Ishikawa (cell line): ENCODE measurements at regions not wholly inside any gene's neighbourhood (a gene's known extent, or its start where the extent isn't known, plus 50 kb on each side); places are given as distances from the start of the nearest gene placed in this dataset.

Source experiments
- CEBPB ChIP-seq: IDR thresholded peaks from 2 replicates; pipeline ENCODE4 v1.6.1; 2012
- CREB1 ChIP-seq: IDR thresholded peaks from 2 replicates; pipeline ENCODE4 v1.6.1; 2012; ENCODE audit warnings: low read depth
- EGR1 ChIP-seq: IDR thresholded peaks from 2 replicates; pipeline ENCODE4 v1.6.1; 2012
- EP300 ChIP-seq: IDR thresholded peaks from 2 replicates; pipeline ENCODE4 v1.6.1; 2012; ENCODE audit warnings: borderline replicate concordance
- FOXM1 ChIP-seq: IDR thresholded peaks from 2 replicates; pipeline ENCODE4 v1.6.1; 2012; ENCODE audit warnings: low read depth, borderline replicate concordance
- NFIC ChIP-seq: IDR thresholded peaks from 2 replicates; pipeline ENCODE4 v1.6.1; 2012
- RAD21 ChIP-seq: IDR thresholded peaks from 2 replicates; pipeline ENCODE4 v1.6.1; 2012; ENCODE audit warnings: low read depth
- TAF1 ChIP-seq: IDR thresholded peaks from 2 replicates; pipeline ENCODE4 v1.6.1; 2012; ENCODE audit warnings: low read depth, mild to moderate bottlenecking
- TCF12 ChIP-seq: IDR thresholded peaks from 2 replicates; pipeline ENCODE4 v1.6.1; 2012; ENCODE audit warnings: low read depth
- TEAD4 ChIP-seq: IDR thresholded peaks from 2 replicates; pipeline ENCODE4 v1.6.1; 2012
- YY1 ChIP-seq: IDR thresholded peaks from 2 replicates; pipeline ENCODE4 v1.6.1; 2012; ENCODE audit warnings: low read depth
- ZBTB7A ChIP-seq: IDR thresholded peaks from 2 replicates; pipeline ENCODE4 v1.6.1; 2012; ENCODE audit warnings: low read depth
- TF ChIP-seq, protein P1 (sequence below): IDR thresholded peaks from 2 replicates; pipeline ENCODE4 v1.6.1; 2012
- TF ChIP-seq, protein P2 (sequence below): IDR thresholded peaks from 2 replicates; pipeline ENCODE4 v1.6.1; 2012
- TF ChIP-seq, protein P3 (sequence below): IDR thresholded peaks from 2 replicates; pipeline ENCODE4 v1.6.1; 2012; ENCODE audit warnings: low read depth, mild to moderate bottlenecking

DNA sequence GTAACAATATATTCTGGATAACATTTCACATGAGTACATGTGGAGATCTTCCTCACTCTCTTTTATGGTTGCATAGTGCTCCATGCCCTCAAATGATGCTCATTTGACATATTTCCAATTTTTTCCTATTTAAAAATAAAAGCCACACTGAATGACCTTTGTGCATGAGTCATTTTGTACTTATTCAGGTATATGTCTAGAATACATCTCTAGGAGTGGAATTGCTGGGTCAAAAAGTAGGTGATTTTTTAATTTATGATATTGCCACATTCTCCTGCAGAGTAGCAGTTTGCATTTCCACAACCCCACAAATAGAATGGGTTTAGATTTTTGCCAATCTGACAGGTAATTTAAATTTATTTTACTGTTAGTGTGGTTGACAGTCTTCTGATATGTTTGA lies 104.8 kb downstream of the RPAP3 start:
- TF ChIP-seq TCF12, result no peak
- no peak for TF ChIP-seq TEAD4
- TF ChIP-seq EGR1, result no peak
- no peak for TF ChIP-seq CREB1
- no peak for TF ChIP-seq FOXM1
- TF ChIP-seq TAF1, result no peak

DNA sequence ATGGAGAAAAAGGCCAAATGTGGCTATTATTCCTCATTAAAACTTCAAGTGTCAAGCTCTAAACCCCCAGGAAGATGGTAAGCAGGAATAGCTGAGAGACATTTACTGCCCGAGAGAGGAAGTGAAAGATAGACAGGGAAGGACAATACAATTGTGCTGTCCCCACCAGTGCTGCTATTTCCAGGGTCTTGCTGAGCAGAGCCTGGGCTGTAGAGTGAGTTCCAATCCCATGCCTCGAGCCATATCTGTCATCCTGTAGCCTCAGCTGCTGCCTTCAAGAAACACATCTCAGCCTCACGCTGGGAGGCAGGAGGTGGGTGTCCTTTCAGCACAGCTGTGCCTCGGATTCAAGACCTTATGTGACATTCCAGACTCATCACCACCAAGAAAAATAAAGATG lies 114.0 kb downstream of the RPAP3 start:
- TF ChIP-seq, protein P1, sequence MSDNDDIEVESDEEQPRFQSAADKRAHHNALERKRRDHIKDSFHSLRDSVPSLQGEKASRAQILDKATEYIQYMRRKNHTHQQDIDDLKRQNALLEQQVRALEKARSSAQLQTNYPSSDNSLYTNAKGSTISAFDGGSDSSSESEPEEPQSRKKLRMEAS, result no peak
- TF ChIP-seq, protein P2, sequence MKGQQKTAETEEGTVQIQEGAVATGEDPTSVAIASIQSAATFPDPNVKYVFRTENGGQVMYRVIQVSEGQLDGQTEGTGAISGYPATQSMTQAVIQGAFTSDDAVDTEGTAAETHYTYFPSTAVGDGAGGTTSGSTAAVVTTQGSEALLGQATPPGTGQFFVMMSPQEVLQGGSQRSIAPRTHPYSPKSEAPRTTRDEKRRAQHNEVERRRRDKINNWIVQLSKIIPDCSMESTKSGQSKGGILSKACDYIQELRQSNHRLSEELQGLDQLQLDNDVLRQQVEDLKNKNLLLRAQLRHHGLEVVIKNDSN, result no peak
- TF ChIP-seq ZBTB7A (no peak), TCF12 (no peak), NFIC (no peak), YY1 (no peak), FOXM1 (no peak), EGR1 (no peak), TEAD4 (no peak), CEBPB (no peak), EP300 (no peak), CREB1 (no peak), RAD21 (no peak), TAF1 (no peak)
- TF ChIP-seq, protein P3, sequence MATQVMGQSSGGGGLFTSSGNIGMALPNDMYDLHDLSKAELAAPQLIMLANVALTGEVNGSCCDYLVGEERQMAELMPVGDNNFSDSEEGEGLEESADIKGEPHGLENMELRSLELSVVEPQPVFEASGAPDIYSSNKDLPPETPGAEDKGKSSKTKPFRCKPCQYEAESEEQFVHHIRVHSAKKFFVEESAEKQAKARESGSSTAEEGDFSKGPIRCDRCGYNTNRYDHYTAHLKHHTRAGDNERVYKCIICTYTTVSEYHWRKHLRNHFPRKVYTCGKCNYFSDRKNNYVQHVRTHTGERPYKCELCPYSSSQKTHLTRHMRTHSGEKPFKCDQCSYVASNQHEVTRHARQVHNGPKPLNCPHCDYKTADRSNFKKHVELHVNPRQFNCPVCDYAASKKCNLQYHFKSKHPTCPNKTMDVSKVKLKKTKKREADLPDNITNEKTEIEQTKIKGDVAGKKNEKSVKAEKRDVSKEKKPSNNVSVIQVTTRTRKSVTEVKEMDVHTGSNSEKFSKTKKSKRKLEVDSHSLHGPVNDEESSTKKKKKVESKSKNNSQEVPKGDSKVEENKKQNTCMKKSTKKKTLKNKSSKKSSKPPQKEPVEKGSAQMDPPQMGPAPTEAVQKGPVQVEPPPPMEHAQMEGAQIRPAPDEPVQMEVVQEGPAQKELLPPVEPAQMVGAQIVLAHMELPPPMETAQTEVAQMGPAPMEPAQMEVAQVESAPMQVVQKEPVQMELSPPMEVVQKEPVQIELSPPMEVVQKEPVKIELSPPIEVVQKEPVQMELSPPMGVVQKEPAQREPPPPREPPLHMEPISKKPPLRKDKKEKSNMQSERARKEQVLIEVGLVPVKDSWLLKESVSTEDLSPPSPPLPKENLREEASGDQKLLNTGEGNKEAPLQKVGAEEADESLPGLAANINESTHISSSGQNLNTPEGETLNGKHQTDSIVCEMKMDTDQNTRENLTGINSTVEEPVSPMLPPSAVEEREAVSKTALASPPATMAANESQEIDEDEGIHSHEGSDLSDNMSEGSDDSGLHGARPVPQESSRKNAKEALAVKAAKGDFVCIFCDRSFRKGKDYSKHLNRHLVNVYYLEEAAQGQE, result no peak

DNA sequence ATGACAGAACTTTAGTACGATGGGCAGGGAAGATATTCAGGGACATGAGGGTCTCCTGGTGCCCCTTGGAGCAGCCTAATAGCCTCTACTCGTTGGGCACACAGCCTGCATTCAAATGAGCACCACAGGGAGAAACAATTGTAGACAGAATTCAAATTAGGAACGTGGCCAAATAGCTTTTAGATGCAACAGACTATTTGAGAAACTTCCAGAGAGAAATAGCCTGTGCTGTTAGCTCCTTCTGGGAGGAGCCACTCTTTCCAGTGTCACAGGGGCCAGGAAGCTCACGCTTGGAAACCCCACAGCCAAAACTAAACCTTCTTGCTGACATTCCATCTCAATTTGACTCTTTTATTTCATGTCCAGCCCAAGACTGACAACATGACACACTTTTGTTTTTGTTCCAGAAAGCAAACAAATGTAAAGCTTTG lies 114.5 kb downstream of the RPAP3 start:
- TF ChIP-seq TCF12 (no peak), TEAD4 (no peak), CEBPB (no peak), ZBTB7A (no peak), EGR1 (no peak), FOXM1 (no peak), CREB1 (no peak)

DNA sequence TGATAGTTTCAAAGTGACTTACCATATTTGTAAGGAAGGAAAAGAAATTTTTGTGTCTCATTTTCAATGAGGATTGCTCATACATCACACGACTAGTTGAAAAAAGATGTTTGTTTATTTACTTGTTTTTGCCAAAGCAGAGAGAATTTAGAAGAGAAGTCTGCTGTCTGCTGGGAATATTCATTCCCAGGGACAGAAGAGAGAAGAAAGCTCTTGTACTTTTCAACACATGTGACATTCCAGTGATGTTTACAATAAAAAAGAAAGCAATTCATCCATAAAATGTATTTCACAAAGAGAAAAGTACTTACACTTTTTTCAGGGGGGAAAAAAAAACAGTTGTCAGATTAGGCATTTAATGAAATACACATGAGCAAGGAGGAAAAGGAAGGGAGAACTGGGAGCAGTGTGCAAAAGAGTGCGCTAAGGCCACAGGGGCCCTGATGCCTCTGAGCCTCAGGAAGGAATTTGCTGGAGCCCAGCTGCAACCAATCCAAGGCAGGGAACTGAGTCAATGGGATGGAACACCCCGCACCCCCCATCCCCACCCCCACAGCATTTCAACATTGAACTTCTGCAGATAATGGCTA lies 115.0 kb downstream of the RPAP3 start:
- TF ChIP-seq NFIC, result no peak
- no peak for TF ChIP-seq ZBTB7A
- TF ChIP-seq EGR1, result no peak
- TF ChIP-seq CREB1, result no peak
- TF ChIP-seq, protein P3, result no peak
- no peak for TF ChIP-seq RAD21

DNA sequence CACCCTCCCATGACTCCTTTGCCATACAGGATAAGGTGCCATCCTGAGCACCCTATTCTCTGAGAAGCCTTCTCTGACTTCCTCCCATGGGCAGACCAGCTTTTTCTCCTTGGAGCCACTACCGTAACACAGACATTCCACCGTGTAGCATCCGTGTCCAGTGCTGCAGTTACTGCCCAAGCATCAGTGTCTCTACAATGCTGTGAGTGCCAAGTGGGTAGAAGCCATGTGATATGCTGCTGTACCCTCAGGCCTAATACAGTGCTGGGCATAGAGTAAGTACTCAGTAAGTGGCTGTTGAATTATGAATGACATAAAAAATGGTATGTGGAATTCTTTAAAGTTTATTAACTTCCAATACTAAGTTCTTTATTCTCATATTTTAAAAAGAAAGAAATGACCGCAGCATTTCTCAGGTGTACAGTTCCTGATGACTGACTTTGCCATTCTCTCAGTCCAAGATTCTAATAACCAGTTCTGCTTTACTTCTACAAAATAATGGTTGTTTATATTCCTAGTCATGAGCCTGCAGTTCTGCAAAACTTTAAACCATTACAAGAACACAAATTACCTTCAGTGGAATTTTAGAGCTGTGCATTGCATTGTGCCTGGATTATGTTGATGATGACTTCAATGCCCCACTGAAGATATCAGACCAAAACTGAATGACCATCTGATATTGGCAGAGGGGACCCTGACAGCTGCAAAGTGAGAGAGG lies 118.7 kb downstream of the RPAP3 start:
- TF ChIP-seq, protein P1, result no peak
- TF ChIP-seq NFIC, result no peak
- TF ChIP-seq RAD21, result no peak
- TF ChIP-seq FOXM1, result no peak
- no peak for TF ChIP-seq CREB1
- TF ChIP-seq CEBPB, result no peak
- no peak for TF ChIP-seq TCF12
- no peak for TF ChIP-seq TEAD4
- TF ChIP-seq TAF1, result no peak
- TF ChIP-seq YY1, result no peak
- no peak for TF ChIP-seq ZBTB7A

DNA sequence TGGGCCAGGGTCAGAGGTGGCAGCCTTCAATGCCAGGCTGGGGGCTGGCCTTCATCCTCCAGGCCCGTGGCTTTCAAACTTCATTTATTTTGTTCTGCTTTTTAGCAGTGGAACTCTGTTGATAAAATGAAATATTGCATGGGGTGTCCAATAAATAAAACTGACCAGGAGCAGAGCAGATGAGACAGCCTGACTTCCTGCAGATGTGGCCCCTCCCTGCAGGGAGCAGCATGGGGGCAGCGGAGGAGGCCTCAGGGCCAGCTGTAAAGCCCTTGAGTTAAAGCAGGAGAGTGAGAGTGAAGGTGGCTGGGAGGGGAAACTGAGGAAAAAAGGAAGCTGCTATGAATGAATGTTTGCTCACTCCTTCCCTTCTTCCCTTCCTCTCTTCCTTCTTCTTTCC lies 120.3 kb downstream of the RPAP3 start:
- TF ChIP-seq, protein P2, result no peak
- no peak for TF ChIP-seq TEAD4
- TF ChIP-seq CEBPB, result no peak
- TF ChIP-seq NFIC, result no peak
- no peak for TF ChIP-seq TAF1
- no peak for TF ChIP-seq FOXM1
- TF ChIP-seq, protein P3, result no peak
- TF ChIP-seq RAD21, result no peak
